Activated CD8-positive, alpha-beta memory T cell treated with anti-CD3 and anti-CD28 coated beads, Interleukin-2, amount 10 ng/mL, durations not matched to agents 7 days and 5 days (primary cell): ENCODE measurements at regions not wholly inside any gene's neighbourhood (a gene's known extent, or its start where the extent isn't known, plus 50 kb on each side); places are given as distances from the start of the nearest gene placed in this dataset.

Experiments
- ATAC-seq: fragments of 150-1000 bp; cut with Tn5 transposase; one replicate; pipeline ENCODE4 v1.10.0; 2021; ENCODE audit warnings: moderate library complexity
- CTCF ChIA-PET: fragments of 350-600 bp; sonication (Branson Sonifier 250); formaldehyde crosslinking; loops from one replicate; lab custom pipeline; 2021; ENCODE audit warnings: antibody characterized with exemption; lab: Charles Lee
- DNase-seq: peaks from one replicate; pipeline ENCODE4 v3.0.0-alpha.2; 2020
- H3K27ac Mint-ChIP-seq: one replicate; pipeline ENCODE4 v1.8.0; 2021; ENCODE audit warnings: mild to moderate bottlenecking, mixed read lengths
- H3K27me3 Mint-ChIP-seq: one replicate; pipeline ENCODE4 v1.8.0; 2021; ENCODE audit warnings: mixed read lengths
- H3K36me3 Mint-ChIP-seq: one replicate; pipeline ENCODE4 v1.8.0; 2021; ENCODE audit warnings: mild to moderate bottlenecking, mixed read lengths
- H3K4me1 Mint-ChIP-seq: one replicate; pipeline ENCODE4 v1.8.0; 2021; ENCODE audit warnings: mixed read lengths
- H3K4me3 Mint-ChIP-seq: one replicate; pipeline ENCODE4 v1.8.0; 2021; ENCODE audit warnings: mild to moderate bottlenecking, moderate library complexity, mixed read lengths
- H3K9me3 Mint-ChIP-seq: one replicate; pipeline ENCODE4 v1.8.0; 2022; ENCODE audit warnings: low read depth, mixed read lengths

- no peak overlapping the region for H3K4me3 Mint-ChIP-seq
- H3K27ac Mint-ChIP-seq, result no peak overlapping the region
- CTCF ChIA-PET, result no interaction called here
- H3K9me3 Mint-ChIP-seq, result peaks cover 2% of the 10 kb centered on the region
- peaks cover 3% of the 10 kb centered on the region for H3K27me3 Mint-ChIP-seq
- no peaks in the 10 kb centered on the region for H3K36me3 Mint-ChIP-seq
- no peaks in the 10 kb centered on the region for H3K4me1 Mint-ChIP-seq
- no peak for DNase-seq
- ATAC-seq, result no peak
Observed at GRCh38 chr2:220981926-220982325, 590.2 kb downstream of the EPHA4 start.

DNA sequence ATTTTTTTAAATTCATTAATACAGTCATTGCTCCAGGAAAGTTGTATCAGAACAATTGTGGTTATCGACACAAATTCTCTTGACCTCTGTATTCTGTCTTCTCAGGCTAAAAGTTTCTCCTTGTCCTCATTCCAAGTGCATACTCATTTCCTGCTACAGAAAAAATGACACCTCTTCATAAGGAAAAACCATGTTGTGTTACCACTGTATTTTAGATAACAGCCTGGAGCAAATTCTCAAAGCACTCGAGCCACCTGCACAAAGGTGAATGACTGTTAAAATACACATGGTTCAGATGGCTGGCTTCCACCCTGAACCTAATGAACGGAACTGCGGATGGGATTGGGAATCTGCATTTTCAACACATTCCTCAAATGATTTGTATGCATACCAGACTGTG is 586.5 kb downstream of the EPHA4 start:
- CTCF ChIA-PET, result no interaction called here
- Mint-ChIP-seq H3K9me3 (no peaks in the 10 kb centered on the region), H3K27me3 (peaks cover 3% of the 10 kb centered on the region)

GRCh38 chr2:220987839-220988238 is 584.3 kb downstream of the EPHA4 start:
- H3K4me1 Mint-ChIP-seq, result no peaks in the 10 kb centered on the region
- no peak overlapping the region for H3K4me3 Mint-ChIP-seq
- no peaks in the 10 kb centered on the region for H3K9me3 Mint-ChIP-seq
- DNase-seq (no peak), ATAC-seq (no peak)
- no peak overlapping the region for H3K27ac Mint-ChIP-seq
- CTCF ChIA-PET, result no interaction called here
- H3K27me3 Mint-ChIP-seq, result peaks cover 2% of the 10 kb centered on the region
- H3K36me3 Mint-ChIP-seq, result no peaks in the 10 kb centered on the region

More for the DNA sequence above, 586.5 kb downstream of the EPHA4 start:
- Mint-ChIP-seq H3K4me1 (no peaks in the 10 kb centered on the region), H3K4me3 (no peak overlapping the region), H3K27ac (no peak overlapping the region), H3K36me3 (no peaks in the 10 kb centered on the region)
- DNase-seq (no peak), ATAC-seq (no peak)

- CTCF ChIA-PET, result no interaction called here
Observed at GRCh38 chr2:220991972-220992371, 580.1 kb downstream of the EPHA4 start.

GRCh38 chr2:220994846-220995245 is 577.3 kb downstream of the EPHA4 start:
- no peaks in the 10 kb centered on the region for H3K27me3 Mint-ChIP-seq
- CTCF ChIA-PET, result no interaction called here
- no peaks in the 10 kb centered on the region for H3K4me1 Mint-ChIP-seq
- ATAC-seq (no peak), DNase-seq (no peak)
- no peak overlapping the region for H3K27ac Mint-ChIP-seq
- H3K9me3 Mint-ChIP-seq, result no peaks in the 10 kb centered on the region
- no peak overlapping the region for H3K4me3 Mint-ChIP-seq
- H3K36me3 Mint-ChIP-seq, result no peaks in the 10 kb centered on the region

More at GRCh38 chr2:220991972-220992371, 580.1 kb downstream of the EPHA4 start:
- Mint-ChIP-seq H3K4me1 (no peaks in the 10 kb centered on the region), H3K27ac (no peak overlapping the region), H3K9me3 (no peaks in the 10 kb centered on the region), H3K4me3 (no peak overlapping the region), H3K27me3 (no peaks in the 10 kb centered on the region), H3K36me3 (no peaks in the 10 kb centered on the region)
- ATAC-seq, result no peak
- no peak for DNase-seq

DNA sequence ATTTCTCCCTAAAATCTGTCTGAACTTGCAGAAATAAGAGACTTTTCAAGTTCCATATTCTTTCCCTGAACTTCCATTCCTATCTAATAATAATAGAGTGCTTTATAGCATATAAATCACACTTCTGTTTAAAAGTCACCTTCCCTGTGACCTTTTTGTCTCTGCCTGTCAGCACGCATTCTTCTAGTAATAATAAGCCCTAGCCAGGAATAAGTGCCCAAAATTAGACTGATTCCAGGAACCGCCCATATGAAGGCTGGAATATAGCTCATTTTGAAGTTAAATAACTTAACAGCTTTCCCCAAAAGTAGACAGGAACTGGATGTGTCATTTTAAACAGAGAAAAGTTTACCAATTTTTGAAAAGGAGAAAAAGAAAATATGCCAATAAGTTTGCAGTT is 576.5 kb downstream of the EPHA4 start:
- H3K27ac Mint-ChIP-seq, result no peak overlapping the region
- no peaks in the 10 kb centered on the region for H3K9me3 Mint-ChIP-seq
- H3K36me3 Mint-ChIP-seq, result no peaks in the 10 kb centered on the region
- CTCF ChIA-PET, result no interaction called here
- no peak for ATAC-seq
- DNase-seq, result no peak
- no peak overlapping the region for H3K4me3 Mint-ChIP-seq
- H3K27me3 Mint-ChIP-seq, result no peaks in the 10 kb centered on the region
- no peaks in the 10 kb centered on the region for H3K4me1 Mint-ChIP-seq

DNA sequence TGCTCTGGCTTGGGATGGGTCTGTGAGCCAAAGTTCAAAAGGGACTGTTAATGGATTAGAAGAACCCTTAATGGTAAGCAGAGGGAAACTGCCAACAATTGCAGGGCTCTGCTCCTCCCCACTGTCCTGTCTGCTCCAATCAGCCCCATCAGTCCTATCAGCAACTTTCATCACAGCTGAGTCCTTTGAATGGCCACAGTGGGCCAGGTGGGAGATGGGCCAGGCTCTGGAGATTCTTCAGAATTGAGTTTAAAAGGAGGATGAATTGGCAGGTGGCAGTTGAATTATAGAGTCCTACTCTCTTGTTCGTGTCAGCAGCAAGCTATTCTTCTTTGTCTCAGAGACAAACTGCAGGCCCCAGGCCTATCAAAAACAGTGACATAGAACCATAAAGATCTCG is 573.9 kb downstream of the EPHA4 start:
- H3K4me3 Mint-ChIP-seq, result no peak overlapping the region

GRCh38 chr2:220999356-220999755 is 572.7 kb downstream of the EPHA4 start:
- no peaks in the 10 kb centered on the region for H3K9me3 Mint-ChIP-seq
- H3K27ac Mint-ChIP-seq, result no peak overlapping the region
- no peak for DNase-seq
- H3K4me3 Mint-ChIP-seq, result no peak overlapping the region
- ATAC-seq, result no peak
- no peaks in the 10 kb centered on the region for H3K36me3 Mint-ChIP-seq
- no peaks in the 10 kb centered on the region for H3K27me3 Mint-ChIP-seq
- CTCF ChIA-PET, result no interaction called here
- H3K4me1 Mint-ChIP-seq, result no peaks in the 10 kb centered on the region

More for the DNA sequence above, 573.9 kb downstream of the EPHA4 start:
- ATAC-seq (no peak), DNase-seq (no peak)
- no peaks in the 10 kb centered on the region for H3K9me3 Mint-ChIP-seq
- H3K27ac Mint-ChIP-seq, result no peak overlapping the region
- H3K27me3 Mint-ChIP-seq, result no peaks in the 10 kb centered on the region
- H3K36me3 Mint-ChIP-seq, result no peaks in the 10 kb centered on the region
- CTCF ChIA-PET, result no interaction called here
- no peaks in the 10 kb centered on the region for H3K4me1 Mint-ChIP-seq

DNA sequence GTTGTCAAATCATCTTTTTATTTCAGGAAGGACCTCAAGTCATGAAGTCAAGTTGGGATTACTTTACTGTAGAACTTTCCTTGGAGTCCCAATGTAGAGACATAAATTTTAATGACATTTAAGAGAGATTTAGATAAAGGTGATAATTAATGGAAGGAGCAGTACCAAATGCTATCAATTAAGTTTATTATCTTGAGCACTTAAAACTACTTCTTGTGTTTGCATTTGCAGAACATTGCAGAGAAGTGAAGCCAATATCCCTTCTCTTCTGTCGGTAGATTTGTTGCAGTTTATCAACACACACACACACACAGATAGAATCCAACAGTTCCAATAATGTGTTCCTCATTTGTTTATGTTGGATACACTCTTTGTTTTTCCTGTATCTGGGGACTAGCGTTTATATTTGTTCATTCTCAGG is 570.7 kb downstream of the EPHA4 start:
- CTCF ChIA-PET, result no interaction called here
- Mint-ChIP-seq H3K4me3 (no peak overlapping the region), H3K36me3 (no peaks in the 10 kb centered on the region), H3K4me1 (no peaks in the 10 kb centered on the region), H3K27ac (no peak overlapping the region), H3K9me3 (no peaks in the 10 kb centered on the region), H3K27me3 (no peaks in the 10 kb centered on the region)
- DNase-seq, result no peak
- no peak for ATAC-seq

DNA sequence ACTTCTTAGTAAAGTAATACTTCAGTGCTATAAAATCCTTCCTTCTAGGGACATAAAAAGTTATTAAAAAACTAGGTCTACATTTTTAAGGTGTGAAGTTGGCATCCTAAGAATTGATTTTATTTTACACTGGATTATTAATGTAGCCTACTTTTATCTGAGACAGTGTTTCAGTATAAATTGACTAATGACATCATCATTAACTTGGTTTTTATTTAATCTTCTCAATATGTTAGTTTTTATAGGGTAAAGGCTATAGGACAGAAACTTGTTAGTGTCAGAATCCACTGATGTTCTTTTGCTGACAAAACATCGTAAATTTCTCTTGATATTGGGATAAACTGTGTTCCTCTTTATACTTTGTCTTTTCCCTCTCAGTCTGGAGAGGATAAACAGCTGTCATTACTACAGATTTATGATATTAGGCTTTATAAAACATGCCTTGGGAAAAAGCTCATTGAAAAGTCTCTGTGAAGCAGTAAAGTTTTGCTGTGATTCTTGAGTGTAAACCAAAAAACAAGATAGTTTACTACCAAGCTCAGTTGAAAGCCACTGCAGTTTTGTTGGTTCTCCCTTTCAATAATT is 569.9 kb downstream of the EPHA4 start:
- Mint-ChIP-seq H3K27me3 (no peaks in the 10 kb centered on the region), H3K27ac (no peak overlapping the region), H3K9me3 (no peaks in the 10 kb centered on the region), H3K4me3 (no peak overlapping the region), H3K4me1 (no peaks in the 10 kb centered on the region), H3K36me3 (no peaks in the 10 kb centered on the region)
- ATAC-seq (no peak), DNase-seq (no peak)
- CTCF ChIA-PET, result no interaction called here

DNA sequence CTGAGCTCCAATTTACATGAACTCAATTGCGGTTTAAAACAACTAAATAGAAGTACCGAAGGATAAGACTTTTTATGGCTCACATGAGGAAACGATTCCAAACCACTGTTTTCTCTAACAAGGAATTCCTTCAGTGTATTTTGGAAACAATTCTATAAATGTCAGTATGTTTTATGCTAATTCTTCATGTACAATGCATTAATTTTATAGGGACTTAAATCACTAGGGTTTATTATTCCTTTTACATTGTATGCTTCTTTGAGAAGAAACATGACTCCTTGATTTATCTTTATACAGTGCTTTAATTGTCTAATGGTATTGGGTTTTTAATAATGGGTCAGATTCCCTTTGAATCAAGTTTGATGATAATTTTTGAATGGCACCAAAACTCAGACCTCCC is 566.8 kb downstream of the EPHA4 start:
- Mint-ChIP-seq H3K27ac (no peak overlapping the region), H3K27me3 (no peaks in the 10 kb centered on the region), H3K9me3 (no peaks in the 10 kb centered on the region), H3K4me1 (no peaks in the 10 kb centered on the region), H3K4me3 (no peak overlapping the region), H3K36me3 (no peaks in the 10 kb centered on the region)
- ATAC-seq, result no peak
- CTCF ChIA-PET, result no interaction called here
- DNase-seq, result no peak

DNA sequence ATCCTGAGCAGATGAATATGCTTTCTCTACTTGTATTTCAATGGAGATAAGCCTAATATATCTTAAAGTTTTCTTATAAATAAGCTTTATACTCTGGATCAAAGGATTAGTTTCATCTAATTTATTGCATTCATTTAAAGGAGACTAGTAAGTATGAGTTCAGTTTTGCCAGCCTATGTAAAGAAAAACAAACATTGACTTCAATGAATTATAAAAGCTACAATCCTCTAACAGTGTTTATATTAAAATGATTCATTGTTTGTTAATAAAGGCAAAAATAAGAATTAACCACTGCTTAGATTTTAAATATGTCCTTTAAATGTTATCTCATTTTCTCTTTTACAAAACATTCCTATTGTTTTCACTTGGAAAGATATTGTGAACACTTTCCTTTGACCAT is 566.0 kb downstream of the EPHA4 start:
- H3K4me1 Mint-ChIP-seq, result no peaks in the 10 kb centered on the region
- no peaks in the 10 kb centered on the region for H3K27me3 Mint-ChIP-seq
- H3K9me3 Mint-ChIP-seq, result no peaks in the 10 kb centered on the region
- no peaks in the 10 kb centered on the region for H3K36me3 Mint-ChIP-seq
- H3K27ac Mint-ChIP-seq, result no peak overlapping the region
- DNase-seq (no peak), ATAC-seq (no peak)
- CTCF ChIA-PET, result no interaction called here
- H3K4me3 Mint-ChIP-seq, result no peak overlapping the region

DNA sequence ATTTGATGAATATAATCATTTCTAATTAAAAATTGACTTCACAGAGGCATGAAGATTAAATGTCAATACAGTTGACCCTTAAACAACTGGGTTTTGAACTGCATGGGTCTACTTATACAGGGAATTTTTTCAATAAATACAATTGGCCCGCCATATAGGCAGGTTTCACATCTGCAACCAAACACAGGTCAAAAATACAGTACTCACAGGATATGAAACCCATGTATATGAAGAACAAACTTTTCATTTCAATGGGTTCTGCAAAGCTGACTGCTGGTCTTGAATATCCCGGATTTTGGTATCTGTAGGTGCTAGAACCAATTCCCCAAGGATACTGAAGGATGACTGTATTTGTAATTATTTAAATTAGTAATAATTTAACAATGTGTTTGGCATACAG is 555.6 kb downstream of the EPHA4 start:
- Mint-ChIP-seq H3K4me3 (no peak overlapping the region), H3K36me3 (no peaks in the 10 kb centered on the region), H3K4me1 (peaks cover 2% of the 10 kb centered on the region), H3K27me3 (no peaks in the 10 kb centered on the region), H3K9me3 (no peaks in the 10 kb centered on the region), H3K27ac (no peak overlapping the region)
- ATAC-seq, result no peak
- CTCF ChIA-PET, result no interaction called here
- DNase-seq, result no peak

- no peak overlapping the region for H3K4me3 Mint-ChIP-seq
- DNase-seq (no peak), ATAC-seq (no peak)
- no peaks in the 10 kb centered on the region for H3K9me3 Mint-ChIP-seq
- no peaks in the 10 kb centered on the region for H3K27me3 Mint-ChIP-seq
- H3K4me1 Mint-ChIP-seq, result peaks cover 2% of the 10 kb centered on the region
- H3K27ac Mint-ChIP-seq, result no peak overlapping the region
- CTCF ChIA-PET, result no interaction called here
- H3K36me3 Mint-ChIP-seq, result no peaks in the 10 kb centered on the region
Observed at GRCh38 chr2:221018262-221018661, 553.8 kb downstream of the EPHA4 start.

DNA sequence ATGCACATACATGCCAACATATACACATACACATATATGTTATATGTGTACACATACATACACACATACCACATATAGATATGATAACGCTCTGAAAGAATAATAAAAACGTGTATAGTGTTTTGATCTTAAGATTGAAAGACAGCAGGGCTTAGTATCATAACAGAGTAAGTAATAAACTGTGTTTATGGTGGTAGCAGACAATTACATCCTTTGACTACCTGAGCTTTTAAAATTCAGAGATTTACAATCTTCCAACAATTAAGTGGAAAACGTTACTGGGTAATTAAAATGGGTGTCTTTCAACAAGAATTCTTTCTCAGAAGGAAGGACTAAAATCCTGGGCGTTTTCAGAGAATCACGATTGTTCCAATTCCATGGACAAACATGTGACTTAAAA is 552.4 kb downstream of the EPHA4 start:
- CTCF ChIA-PET, result no interaction called here
- Mint-ChIP-seq H3K27ac (no peak overlapping the region), H3K4me3 (no peak overlapping the region), H3K4me1 (no peaks in the 10 kb centered on the region), H3K27me3 (no peaks in the 10 kb centered on the region), H3K9me3 (no peaks in the 10 kb centered on the region), H3K36me3 (no peaks in the 10 kb centered on the region)
- ATAC-seq (no peak), DNase-seq (no peak)
